K562 (cell line): ENCODE measurements at regions not wholly inside any gene's neighbourhood (a gene's known extent, or its start where the extent isn't known, plus 50 kb on each side); places are given as distances from the start of the nearest gene placed in this dataset.

Experiments
- ARID4B ChIP-seq: sonication (generic); formaldehyde crosslinking; IDR thresholded peaks from 2 replicates; pipeline ENCODE4 v1.8.0; 2022; ENCODE audit warnings: mild to moderate bottlenecking, missing genetic modification reagents
- EWSR1 ChIP-seq: fragments of 450-650 bp; IDR thresholded peaks from 2 replicates; pipeline ENCODE4 v1.6.1; 2018; ENCODE audit warnings: borderline replicate concordance, mild to moderate bottlenecking, low read depth, moderate library complexity; ENCODE audit not compliant: partially characterized antibody
- GABPB2 ChIP-seq: fragments of 250-450 bp; sonication (Bioruptor Pico); conservative IDR thresholded peaks from 2 replicates; pipeline ENCODE4 v1.5.1; 2021; ENCODE audit warnings: mild to moderate bottlenecking
- HNRNPK ChIP-seq: fragments of 200-400 bp; formaldehyde crosslinking; IDR thresholded peaks from one replicate; pipeline ENCODE4 v1.6.1; 2018; ENCODE audit warnings: mild to moderate bottlenecking, low read depth, low read length; ENCODE audit not compliant: poor library complexity, severe bottlenecking
- POLR3A ChIP-seq: IDR thresholded peaks from 2 replicates; pipeline ENCODE4 v1.6.1; 2011; ENCODE audit warnings: borderline replicate concordance, mild to moderate bottlenecking, moderate library complexity; ENCODE audit not compliant: insufficient read length, insufficient read depth; ENCODE audit errors: extremely low read depth
- SRSF3 ChIP-seq: fragments of 200-400 bp; formaldehyde crosslinking; IDR thresholded peaks from 2 replicates; pipeline ENCODE4 v1.6.1; 2016; ENCODE audit warnings: mild to moderate bottlenecking, low read length, moderate library complexity; ENCODE audit not compliant: insufficient read depth
- THRAP3 ChIP-seq: fragments of 450-650 bp; IDR thresholded peaks from 2 replicates; pipeline ENCODE4 v1.6.1; 2016; ENCODE audit warnings: mild to moderate bottlenecking, inconsistent platforms, borderline replicate concordance
- ZBTB12 ChIP-seq: fragments of 250-450 bp; sonication (Bioruptor Pico); IDR thresholded peaks from 2 replicates; pipeline ENCODE4 v1.4.0; 2020
- ZNF398 ChIP-seq: fragments of 250-450 bp; sonication (Bioruptor Pico); IDR thresholded peaks from 2 replicates; pipeline ENCODE4 v1.8.0; 2021; ENCODE audit warnings: moderate library complexity, mild to moderate bottlenecking, inconsistent platforms
- ZNF586 ChIP-seq: fragments of 450-650 bp; formaldehyde crosslinking; conservative IDR thresholded peaks from 2 replicates; pipeline ENCODE4 v1.4.0; 2020; ENCODE audit warnings: mild to moderate bottlenecking, moderate library complexity
- ZNF696 ChIP-seq: fragments of 250-450 bp; sonication (Bioruptor Pico); conservative IDR thresholded peaks from 2 replicates; pipeline ENCODE4 v1.4.0; 2020; ENCODE audit warnings: mild to moderate bottlenecking, moderate library complexity
- ZNF740 ChIP-seq, 3 experiments: fragments of 200-800 bp in 1 of 3; sonication (Bioruptor generic) in 1 of 3; sonication (generic) in 1 of 3; formaldehyde crosslinking in 1 of 3; IDR thresholded peaks; 2 replicates each; pipeline versions ENCODE4 v1.6.1 to v1.8.0; 2016 to 2022; ENCODE audit warnings: mild to moderate bottlenecking in 2 of 3, missing compliant biosample characterization in 2 of 3, missing genetic modification characterization in 2 of 3, missing genetic modification reagents in 1 of 3

GRCh38 chr4:117311989-117312388 lies 226.6 kb upstream of the TRAM1L1 start (continued):
- TF ChIP-seq ARID4B (CRISPR knock-in tag) = no peak
- TF ChIP-seq ZNF398 (CRISPR knock-in tag) = no peak
- TF ChIP-seq HNRNPK = no peak
- TF ChIP-seq SRSF3 = no peak
- no peak for TF ChIP-seq ZNF586 (CRISPR knock-in tag)
- no peak for TF ChIP-seq ZBTB12 (CRISPR knock-in tag)
- no peak for TF ChIP-seq ZNF740 (CRISPR knock-in tag; IDR thresholded peaks at IDR 0.05)
- TF ChIP-seq ZNF740 (tag; IDR thresholded peaks at IDR 0.05) = no peak
- no peak for TF ChIP-seq THRAP3
- no peak for TF ChIP-seq EWSR1
- TF ChIP-seq GABPB2 = no peak
- no peak for TF ChIP-seq POLR3A
- TF ChIP-seq ZNF696 = no peak
